Adipocyte (in vitro differentiated cells): ENCODE measurements at regions not wholly inside any gene's neighbourhood (a gene's known extent, or its start where the extent isn't known, plus 50 kb on each side); places are given as distances from the start of the nearest gene placed in this dataset.

Experiments used
- DNase-seq: peaks from one replicate; pipeline ENCODE4 v3.0.0-alpha.2; 2015; ENCODE audit warnings: low read depth
- H3K27me3 ChIP-seq: replicated peaks from 2 replicates; pipeline ENCODE4 v1.7.0; 2013; ENCODE audit warnings: mild to moderate bottlenecking, low read length, moderate library complexity; ENCODE audit not compliant: control insufficient read depth, insufficient read depth
- H3K36me3 ChIP-seq: 2 replicates; pipeline ENCODE4 v1.7.0; 2013; ENCODE audit warnings: low read length, mild to moderate bottlenecking, moderate library complexity; ENCODE audit not compliant: control insufficient read depth, insufficient read depth, severe bottlenecking
- H3K4me1 ChIP-seq: 2 replicates; pipeline ENCODE4 v1.7.0; 2013; ENCODE audit warnings: mild to moderate bottlenecking, low read length, moderate library complexity; ENCODE audit not compliant: control insufficient read depth, insufficient read depth
- H3K4me3 ChIP-seq: 2 replicates; pipeline ENCODE4 v1.7.0; 2013; ENCODE audit warnings: mild to moderate bottlenecking, low read length, moderate library complexity
- H3K9ac ChIP-seq: 2 replicates; pipeline ENCODE4 v1.7.0; 2013; ENCODE audit warnings: mild to moderate bottlenecking, low read length, moderate library complexity
- H3K9me3 ChIP-seq: 2 replicates; pipeline ENCODE4 v1.7.0; 2013; ENCODE audit warnings: mild to moderate bottlenecking, low read length, moderate library complexity; ENCODE audit not compliant: control insufficient read depth

DNA sequence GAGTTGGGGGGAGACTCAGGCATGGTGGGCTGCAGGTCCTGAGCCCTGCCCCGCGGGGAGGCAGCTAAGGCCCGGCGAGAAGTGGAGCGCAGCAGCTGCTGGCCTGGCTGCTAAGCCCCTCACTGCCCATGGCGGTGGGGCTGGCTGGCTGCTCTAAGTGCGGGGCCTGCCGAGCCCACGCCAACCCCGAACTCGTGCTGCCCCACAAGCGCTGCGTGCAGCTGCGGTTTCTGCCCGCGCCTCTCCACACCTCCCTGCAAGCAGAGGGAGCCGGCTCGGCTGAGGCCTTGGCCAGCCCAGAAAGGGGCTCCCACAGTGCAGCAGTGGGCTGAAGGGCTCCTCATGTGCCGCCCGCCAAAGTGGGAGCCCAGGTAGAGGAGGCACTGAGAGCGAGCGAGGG, 1355.1 kb upstream of the WWC1 start:
- Histone ChIP-seq H3K27me3 (no peaks in the 10 kb centered on the region), H3K4me3 (no peak overlapping the region), H3K4me1 (no peaks in the 10 kb centered on the region), H3K9me3 (no peaks in the 10 kb centered on the region), H3K9ac (no peak overlapping the region), H3K36me3 (no peaks in the 10 kb centered on the region)
- no peak for DNase-seq

DNA sequence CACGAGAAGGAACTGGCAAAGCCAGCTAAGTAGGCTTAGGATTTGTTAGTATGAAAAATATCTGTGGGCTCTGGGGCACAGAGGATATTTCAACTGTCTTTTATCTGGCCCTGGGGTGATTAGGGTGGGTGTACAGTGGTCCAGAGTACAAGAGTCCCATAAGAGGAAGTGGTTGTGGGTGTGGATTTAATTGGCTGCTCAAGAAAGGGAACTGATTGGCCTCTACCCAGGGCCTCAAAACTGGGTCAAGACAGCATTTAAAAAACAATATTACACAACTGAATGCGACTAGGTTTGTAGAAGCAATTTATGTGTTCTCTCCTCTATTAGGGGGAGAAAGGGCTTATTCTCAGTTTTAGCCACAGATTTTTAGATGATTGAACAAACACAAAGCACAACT, 1353.4 kb upstream of the WWC1 start:
- Histone ChIP-seq H3K9ac (no peak overlapping the region), H3K27me3 (no peaks in the 10 kb centered on the region), H3K9me3 (peaks cover 8% of the 10 kb centered on the region), H3K4me1 (no peaks in the 10 kb centered on the region), H3K36me3 (no peaks in the 10 kb centered on the region), H3K4me3 (no peak overlapping the region)
- DNase-seq = no peak

DNA sequence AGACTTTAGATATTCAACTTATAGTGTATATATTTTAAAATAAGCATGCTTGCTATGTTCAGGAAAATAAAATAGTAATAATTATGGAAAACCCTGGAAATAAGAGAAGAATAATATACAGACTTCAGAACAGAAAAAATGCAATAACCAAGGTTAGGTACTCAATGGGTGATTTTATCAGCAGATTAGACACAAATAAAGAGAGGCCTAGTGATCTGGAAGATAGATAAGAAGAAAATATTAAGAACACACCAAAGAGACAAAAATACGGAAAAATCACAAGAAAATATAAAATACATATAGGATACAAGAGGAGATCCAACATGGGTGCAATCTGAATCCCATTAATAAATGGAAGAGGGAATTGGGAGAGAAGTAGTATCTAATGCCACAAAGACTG, 1348.5 kb upstream of the WWC1 start:
- Histone ChIP-seq H3K4me1 (no peaks in the 10 kb centered on the region), H3K36me3 (no peaks in the 10 kb centered on the region), H3K27me3 (no peaks in the 10 kb centered on the region), H3K4me3 (no peak overlapping the region), H3K9ac (no peak overlapping the region), H3K9me3 (peaks cover 15% of the 10 kb centered on the region)
- DNase-seq = no peak

DNA sequence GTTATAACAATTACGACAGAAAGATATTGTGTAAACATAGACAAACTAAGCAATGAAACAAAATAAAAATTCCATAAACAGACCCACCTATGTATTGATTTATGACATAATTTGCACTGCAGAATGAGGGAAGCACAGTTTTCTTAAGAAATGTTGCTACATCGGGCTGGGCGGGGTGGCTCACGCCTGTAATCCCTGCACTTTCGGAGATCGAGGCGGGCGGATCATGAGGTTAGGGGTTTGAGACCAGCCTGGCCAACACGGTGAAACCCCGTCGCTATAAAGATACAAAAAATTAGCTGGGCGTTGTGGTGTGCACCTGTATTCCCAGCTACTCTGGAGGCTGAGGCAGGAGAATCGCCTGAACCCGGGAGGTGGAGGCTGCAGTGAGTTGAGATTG, 1344.4 kb upstream of the WWC1 start:
- no peak for DNase-seq
- no peaks in the 10 kb centered on the region for H3K4me1 ChIP-seq
- H3K9ac ChIP-seq = no peak overlapping the region
- no peaks in the 10 kb centered on the region for H3K36me3 ChIP-seq
- H3K4me3 ChIP-seq = no peak overlapping the region
- H3K27me3 ChIP-seq = no peaks in the 10 kb centered on the region
- H3K9me3 ChIP-seq = peaks cover 15% of the 10 kb centered on the region

DNA sequence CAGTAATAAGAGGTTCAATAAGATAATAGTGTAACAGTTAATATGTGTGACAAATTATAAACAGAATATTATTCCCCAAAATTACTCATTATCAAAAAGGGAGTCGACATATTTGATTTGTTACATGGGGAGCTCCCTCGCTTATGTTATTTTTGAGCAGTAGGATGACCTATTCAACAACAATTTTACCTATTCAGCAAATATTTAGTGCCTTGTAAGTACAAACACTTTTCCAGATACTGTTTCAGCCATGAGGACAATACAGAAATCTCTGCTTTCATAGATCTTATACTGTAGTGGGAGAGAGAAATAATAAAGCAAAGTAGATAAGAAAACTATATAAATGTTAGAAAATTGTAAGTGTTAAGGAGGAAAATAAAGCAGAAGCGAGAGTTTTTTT, 1342.8 kb upstream of the WWC1 start:
- H3K36me3 ChIP-seq = no peaks in the 10 kb centered on the region
- no peak overlapping the region for H3K9ac ChIP-seq
- H3K9me3 ChIP-seq = peaks cover under 1% of the 10 kb centered on the region
- H3K27me3 ChIP-seq = no peaks in the 10 kb centered on the region
- no peak for DNase-seq
- no peaks in the 10 kb centered on the region for H3K4me1 ChIP-seq
- H3K4me3 ChIP-seq = no peak overlapping the region

DNA sequence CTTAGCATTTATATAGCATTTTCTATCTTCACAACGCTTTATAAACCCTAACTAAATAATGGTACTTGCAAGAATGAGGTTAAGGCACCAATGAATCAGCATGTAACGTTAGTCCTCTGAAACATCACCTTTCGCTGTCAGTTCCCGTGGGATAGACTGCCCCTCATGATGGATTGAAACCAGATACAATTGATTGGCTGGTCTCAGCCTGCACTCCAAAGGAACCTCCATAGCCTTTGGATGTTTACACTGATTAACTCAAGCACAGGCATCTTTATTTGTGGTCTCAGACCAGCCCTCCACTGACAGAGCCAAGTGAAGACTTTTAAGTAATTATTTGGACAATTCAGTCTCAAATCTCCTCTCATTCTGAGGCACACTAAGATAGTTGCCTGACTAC, 1339.4 kb upstream of the WWC1 start:
- DNase-seq = no peak
- no peak overlapping the region for H3K4me3 ChIP-seq
- no peaks in the 10 kb centered on the region for H3K36me3 ChIP-seq
- H3K27me3 ChIP-seq = no peaks in the 10 kb centered on the region
- no peaks in the 10 kb centered on the region for H3K4me1 ChIP-seq
- H3K9ac ChIP-seq = no peak overlapping the region
- no peaks in the 10 kb centered on the region for H3K9me3 ChIP-seq

DNA sequence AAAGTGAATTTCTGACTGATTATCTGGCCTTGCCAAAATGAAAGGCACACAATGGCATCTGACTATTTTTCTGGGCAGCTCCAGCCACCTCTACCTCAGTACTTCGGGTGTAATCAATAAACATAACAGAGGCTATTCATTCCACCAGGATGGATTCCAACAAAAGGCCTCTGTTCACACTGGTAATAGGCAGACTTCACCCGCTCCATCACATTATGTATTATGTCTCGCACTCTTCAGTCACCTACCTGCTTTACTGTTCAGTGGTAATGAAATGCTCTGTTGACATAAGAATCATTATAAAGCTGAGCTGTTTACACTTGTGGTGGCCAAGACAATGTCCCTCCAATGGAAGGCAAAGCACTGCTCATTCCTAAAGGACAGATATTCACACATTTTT, 1333.7 kb upstream of the WWC1 start:
- Histone ChIP-seq H3K4me3 (no peak overlapping the region), H3K9me3 (no peaks in the 10 kb centered on the region), H3K27me3 (no peaks in the 10 kb centered on the region), H3K4me1 (no peaks in the 10 kb centered on the region), H3K36me3 (no peaks in the 10 kb centered on the region), H3K9ac (no peak overlapping the region)
- no peak for DNase-seq

DNA sequence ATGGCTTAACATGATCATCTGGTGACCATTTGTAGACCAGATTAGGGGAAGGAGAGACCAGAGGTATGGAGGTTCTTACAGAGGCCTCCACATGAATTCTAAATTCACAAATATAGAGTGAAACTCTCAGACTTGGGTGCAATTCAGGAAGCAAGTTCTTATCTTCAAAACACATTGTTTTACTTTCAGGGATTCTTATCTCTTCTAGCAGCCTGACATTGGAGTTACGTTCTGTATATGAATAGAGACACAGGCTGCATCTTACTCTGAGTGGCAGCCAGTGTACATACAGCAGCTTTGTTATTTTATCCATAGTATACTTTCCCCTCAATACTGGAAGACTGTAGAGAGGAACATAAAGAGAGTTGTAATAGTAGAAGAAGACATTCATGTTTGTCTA, 1331.7 kb upstream of the WWC1 start:
- no peak overlapping the region for H3K4me3 ChIP-seq
- no peaks in the 10 kb centered on the region for H3K4me1 ChIP-seq
- H3K36me3 ChIP-seq = no peaks in the 10 kb centered on the region
- no peak for DNase-seq
- H3K9ac ChIP-seq = no peak overlapping the region
- H3K9me3 ChIP-seq = no peaks in the 10 kb centered on the region
- H3K27me3 ChIP-seq = no peaks in the 10 kb centered on the region

DNA sequence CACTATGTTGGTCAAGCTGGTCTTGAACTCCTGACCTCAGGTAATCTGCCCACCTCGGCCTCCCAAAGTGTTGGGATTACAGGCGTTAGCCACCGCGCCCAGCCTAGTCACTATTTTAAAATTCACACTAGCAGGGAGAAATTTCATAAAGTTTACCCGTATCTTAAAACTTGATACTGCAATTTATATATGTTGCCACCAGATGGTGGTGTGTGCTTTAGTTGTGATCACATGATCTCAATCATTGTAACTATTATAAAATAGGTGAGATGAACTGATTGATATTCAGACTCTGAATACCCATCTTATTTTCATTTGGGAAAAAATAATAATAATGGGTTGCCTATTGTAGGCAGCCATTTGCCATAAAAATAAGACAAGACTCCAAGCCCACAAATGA, 1330.4 kb upstream of the WWC1 start:
- H3K4me3 ChIP-seq = no peak overlapping the region
- H3K9ac ChIP-seq = no peak overlapping the region
- DNase-seq = no peak
- H3K9me3 ChIP-seq = no peaks in the 10 kb centered on the region
- H3K27me3 ChIP-seq = no peaks in the 10 kb centered on the region
- H3K36me3 ChIP-seq = no peaks in the 10 kb centered on the region
- H3K4me1 ChIP-seq = no peaks in the 10 kb centered on the region

DNA sequence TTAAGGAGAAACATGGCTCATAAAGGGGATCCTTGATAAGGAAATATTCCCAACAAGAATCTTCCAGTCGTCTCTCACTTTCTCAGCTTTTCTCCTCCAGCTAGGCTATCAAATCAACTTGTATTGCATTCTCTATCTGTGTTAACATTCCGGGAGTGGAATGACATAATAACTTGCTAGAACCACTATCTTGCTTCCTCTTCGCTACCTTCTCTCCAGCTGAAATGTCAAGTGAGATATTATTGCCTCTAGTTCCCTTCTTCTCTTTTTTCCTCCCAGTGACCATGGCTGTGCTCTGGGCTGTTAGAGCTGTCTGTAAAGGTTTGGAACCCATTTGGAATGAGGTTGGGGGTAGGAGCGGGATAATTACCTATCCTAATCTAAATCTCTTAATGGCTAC, 1329.5 kb upstream of the WWC1 start:
- no peaks in the 10 kb centered on the region for H3K27me3 ChIP-seq
- H3K9ac ChIP-seq = no peak overlapping the region
- no peaks in the 10 kb centered on the region for H3K36me3 ChIP-seq
- H3K4me3 ChIP-seq = no peak overlapping the region
- no peaks in the 10 kb centered on the region for H3K4me1 ChIP-seq
- no peaks in the 10 kb centered on the region for H3K9me3 ChIP-seq
- no peak for DNase-seq

DNA sequence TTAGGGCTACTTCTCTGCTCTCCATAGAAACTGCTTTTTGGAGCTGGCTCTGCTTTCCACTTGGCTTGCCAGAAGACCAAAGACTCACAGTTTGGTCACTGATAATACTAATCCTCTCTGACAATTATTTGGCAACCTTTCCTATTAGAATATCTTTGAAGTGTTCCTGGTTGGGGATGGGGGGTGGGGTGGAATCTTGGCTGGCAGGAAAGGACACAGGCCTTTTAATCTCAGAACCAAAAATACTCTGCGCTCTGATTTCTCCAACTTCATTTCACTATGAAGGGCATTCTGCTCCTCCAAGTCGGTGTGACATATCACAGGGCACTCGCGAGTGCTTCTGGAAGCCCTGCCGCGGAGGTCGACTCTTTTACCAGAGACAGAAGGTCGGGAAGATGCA, 1329.0 kb upstream of the WWC1 start:
- Histone ChIP-seq H3K36me3 (no peaks in the 10 kb centered on the region), H3K27me3 (no peaks in the 10 kb centered on the region), H3K9me3 (no peaks in the 10 kb centered on the region), H3K4me3 (no peak overlapping the region), H3K9ac (no peak overlapping the region), H3K4me1 (no peaks in the 10 kb centered on the region)
- no peak for DNase-seq

DNA sequence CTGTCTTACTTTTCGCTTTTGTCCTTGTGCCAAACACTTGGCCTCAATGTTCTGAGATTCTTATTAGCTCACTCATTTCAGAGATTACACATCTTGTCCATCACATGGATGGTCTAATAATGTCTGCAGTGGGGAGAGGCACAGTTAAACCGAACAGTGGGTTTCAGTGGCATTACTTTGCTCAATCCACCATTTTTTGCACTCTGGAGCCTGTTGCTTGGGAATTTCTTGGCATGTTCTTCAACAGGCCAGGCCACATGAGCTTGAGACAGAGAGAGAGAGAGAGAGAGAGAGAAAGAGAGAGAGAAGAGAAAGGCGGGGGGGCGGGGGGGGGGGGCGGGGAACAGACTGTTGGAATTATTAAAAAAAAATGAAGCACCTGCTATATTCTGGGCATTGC, 1327.8 kb upstream of the WWC1 start:
- Histone ChIP-seq H3K4me3 (no peak overlapping the region), H3K9ac (no peak overlapping the region), H3K9me3 (no peaks in the 10 kb centered on the region), H3K4me1 (no peaks in the 10 kb centered on the region), H3K36me3 (no peaks in the 10 kb centered on the region), H3K27me3 (no peaks in the 10 kb centered on the region)
- DNase-seq = no peak
